Liver (tissue), 8 donors: ENCODE measurements at regions not wholly inside any gene's neighbourhood (a gene's known extent, or its start where the extent isn't known, plus 50 kb on each side); places are given as distances from the start of the nearest gene placed in this dataset.
A peak's percentile ranks its signal among the peaks of the same experiment; 100 is the strongest.

Source experiments
- DNase-seq: peaks from one replicate; pipeline ENCODE4 v3.0.0-alpha.2; 2017; ENCODE audit warnings: low spot score
- H3K27ac ChIP-seq, 2 donors: one replicate each; pipeline ENCODE4 v1.7.0; 2013; ENCODE audit warnings: inconsistent platforms in 2 of 2, low read length in 2 of 2, control low read depth in 1 of 2, low read depth in 1 of 2, mild to moderate bottlenecking in 1 of 2
- H3K27me3 ChIP-seq, 4 donors: one replicate each; pipeline versions ENCODE4 v1.6.1 to v1.7.0; 2013; ENCODE audit warnings: low read length in 3 of 4, inconsistent platforms in 1 of 4, mild to moderate bottlenecking in 1 of 4, moderate library complexity in 1 of 4; ENCODE audit not compliant: control insufficient read depth in 4 of 4, insufficient read depth in 4 of 4
- H3K36me3 ChIP-seq, 4 donors: one replicate each; pipeline versions ENCODE4 v1.6.1 to v1.7.0; 2013; ENCODE audit warnings: low read length in 3 of 4, mild to moderate bottlenecking in 3 of 4, low read depth in 1 of 4, moderate library complexity in 1 of 4; ENCODE audit not compliant: control insufficient read depth in 4 of 4, insufficient read depth in 3 of 4
- H3K4me1 ChIP-seq, 4 donors: one replicate each; pipeline versions ENCODE4 v1.6.1 to v1.7.0; 2013; ENCODE audit warnings: low read length in 3 of 4, mild to moderate bottlenecking in 3 of 4, moderate library complexity in 1 of 4; ENCODE audit not compliant: control insufficient read depth in 4 of 4, insufficient read depth in 4 of 4
- H3K4me3 ChIP-seq, 3 donors: one replicate each; pipeline versions ENCODE4 v1.6.1 to v1.7.0; 2013; ENCODE audit warnings: low read length in 3 of 3, control low read depth in 1 of 3, low read depth in 1 of 3, mild to moderate bottlenecking in 1 of 3
- H3K9ac ChIP-seq, 2 donors: one replicate each; pipeline ENCODE4 v1.7.0; 2013; ENCODE audit warnings: low read length in 2 of 2, mild to moderate bottlenecking in 2 of 2, moderate library complexity in 2 of 2, control low read depth in 1 of 2, low read depth in 1 of 2
- H3K9me3 ChIP-seq, 4 donors: one replicate each; pipeline versions ENCODE4 v1.6.1 to v1.7.0; 2013; ENCODE audit warnings: low read length in 3 of 4; ENCODE audit not compliant: control insufficient read depth in 4 of 4
- ATF3 ChIP-seq: IDR thresholded peaks from 2 replicates; pipeline ENCODE4 v1.6.1; 2016; ENCODE audit warnings: antibody characterized with exemption
- CTCF ChIP-seq: fragments of 150-350 bp; IDR thresholded peaks from 2 replicates; pipeline ENCODE4 v1.5.1; 2017; ENCODE audit warnings: improper control_type of control experiment, low read depth, low read length; ENCODE audit not compliant: missing input control
- FOXA1 ChIP-seq: IDR thresholded peaks from 2 replicates; pipeline ENCODE4 v1.6.1; 2016; ENCODE audit warnings: antibody characterized with exemption
- GABPA ChIP-seq, 2 donors: IDR thresholded peaks in 1 of 2; conservative IDR thresholded peaks in 1 of 2; 2 replicates each; pipeline ENCODE4 v1.6.1; 2016; ENCODE audit warnings: antibody characterized with exemption in 2 of 2, mild to moderate bottlenecking in 1 of 2, moderate library complexity in 1 of 2
- HNF4A ChIP-seq, 2 donors: conservative IDR thresholded peaks; 2 replicates each; pipeline ENCODE4 v1.6.1; 2016; ENCODE audit warnings: antibody characterized with exemption in 2 of 2, mild to moderate bottlenecking in 2 of 2
- HNF4G ChIP-seq: IDR thresholded peaks from 2 replicates; pipeline ENCODE4 v1.6.1; 2016; ENCODE audit warnings: antibody characterized with exemption
- JUND ChIP-seq, 2 donors: IDR thresholded peaks; 2 replicates each; pipeline ENCODE4 v1.6.1; 2016; ENCODE audit warnings: antibody characterized with exemption in 2 of 2
- MAX ChIP-seq: IDR thresholded peaks from 2 replicates; pipeline ENCODE4 v1.6.1; 2016; ENCODE audit warnings: antibody characterized with exemption
- NR2F2 ChIP-seq: IDR thresholded peaks from 2 replicates; pipeline ENCODE4 v1.6.1; 2016; ENCODE audit warnings: antibody characterized with exemption
- RAD21 ChIP-seq, 2 donors: IDR thresholded peaks; 2 replicates each; pipeline ENCODE4 v1.6.1; 2016; ENCODE audit warnings: antibody characterized with exemption in 2 of 2, mild to moderate bottlenecking in 2 of 2
- RXRA ChIP-seq, 2 donors: IDR thresholded peaks; 2 replicates each; pipeline ENCODE4 v1.6.1; 2017 to 2018; ENCODE audit warnings: antibody characterized with exemption in 2 of 2, mild to moderate bottlenecking in 1 of 2
- SP1 ChIP-seq: IDR thresholded peaks from 2 replicates; pipeline ENCODE4 v1.6.1; 2018; ENCODE audit warnings: antibody characterized with exemption, mild to moderate bottlenecking
- TAF1 ChIP-seq: conservative IDR thresholded peaks from 2 replicates; pipeline ENCODE4 v1.6.1; 2016; ENCODE audit warnings: antibody characterized with exemption, mild to moderate bottlenecking
- YY1 ChIP-seq: IDR thresholded peaks from 2 replicates; pipeline ENCODE4 v1.6.1; 2016; ENCODE audit warnings: antibody characterized with exemption, mild to moderate bottlenecking
- ZBTB33 ChIP-seq: IDR thresholded peaks from 2 replicates; pipeline ENCODE4 v1.6.1; 2016; ENCODE audit warnings: antibody characterized with exemption
- WGBS: extraction: QIAGEN DNeasy Blood & Tissue Kit; methylation state at CpG from one replicate; pipeline ENCODE4 v1.1.7; 2013; 5-methylcytosine and 5-hydroxymethylcytosine counted together
- donor health status: healthy.
- donor health status: healthy.
- donor health status: healthy.
- donor health status: healthy.
- donor health status: healthy.

- no peak for TF ChIP-seq CTCF
- no peak for TF ChIP-seq ATF3
- TF ChIP-seq ZBTB33: no peak
- no peak for TF ChIP-seq JUND (IDR thresholded peaks at IDR 0.05)
- TF ChIP-seq NR2F2: no peak
- no peak for TF ChIP-seq HNF4A (conservative IDR thresholded peaks at IDR 0.05)
- no peak for TF ChIP-seq TAF1
- TF ChIP-seq RXRA (IDR thresholded peaks at IDR 0.05): no peak
- no peak for TF ChIP-seq YY1
Measured at GRCh38 chr1:22280526-22280925, 137.6 kb upstream of the WNT4 start (continued).

GRCh38 chr1:22281521-22282363 is 138.8 kb upstream of the WNT4 start:
- no peak overlapping the region for H3K27ac ChIP-seq
- H3K9me3 ChIP-seq: no peaks in the 10 kb centered on the region
- no peaks in the 10 kb centered on the region for H3K4me1 ChIP-seq
- H3K9ac ChIP-seq: no peak overlapping the region
- WGBS: 86% methylated on average over 11 of the region's 11 CpGs
- H3K4me3 ChIP-seq: no peak overlapping the region
- H3K36me3 ChIP-seq: no peaks in the 10 kb centered on the region
- H3K27me3 ChIP-seq: peaks cover 0 to 3% (median 0%) of the 10 kb centered on the region in 4 donors
- no peak for DNase-seq
- no peak for TF ChIP-seq MAX
- TF ChIP-seq TAF1: no peak
- TF ChIP-seq RAD21 (IDR thresholded peaks at IDR 0.05): no peak
- no peak for TF ChIP-seq SP1
- no peak for TF ChIP-seq GABPA (IDR thresholded peaks at IDR 0.05 in 1 of 2, conservative IDR thresholded peaks at IDR 0.05 in 1 of 2)
- no peak for TF ChIP-seq HNF4G
- TF ChIP-seq NR2F2: no peak
- TF ChIP-seq FOXA1: no peak
- no peak for TF ChIP-seq HNF4A (conservative IDR thresholded peaks at IDR 0.05)

GRCh38 chr1:22282364-22282995 is 139.6 kb upstream of the WNT4 start:
- H3K4me1 ChIP-seq: no peaks in the 10 kb centered on the region
- TF ChIP-seq RXRA (IDR thresholded peaks at IDR 0.05) (no peak), ATF3 (no peak), GABPA (IDR thresholded peaks at IDR 0.05 in 1 of 2, conservative IDR thresholded peaks at IDR 0.05 in 1 of 2) (no peak), SP1 (no peak)
- H3K27ac ChIP-seq: no peak overlapping the region

More at GRCh38 chr1:22282364-22282995, 139.6 kb upstream of the WNT4 start:
- Histone ChIP-seq H3K27me3 (peaks cover 0 to 3% (median 0%) of the 10 kb centered on the region in 4 donors), H3K9ac (no peak overlapping the region), H3K4me3 (no peak overlapping the region), H3K9me3 (no peaks in the 10 kb centered on the region), H3K36me3 (no peaks in the 10 kb centered on the region)
- peak; percentile 21 for DNase-seq
- WGBS: 79% methylated on average over 13 of the region's 13 CpGs
